ENCODE measurements at regions not wholly inside any gene's neighbourhood (a gene's known extent, or its start where the extent isn't known, plus 50 kb on each side); places are given as distances from the start of the nearest gene placed in this dataset.

GRCh38 chr20:4095639-4096038 is 53.0 kb upstream of the SMOX start:
- no peak for DNase-seq
- Histone ChIP-seq H3K27me3 (ENCODE audit: low read depth) (no peaks in the 10 kb centered on the region), H3K36me3 (no peaks in the 10 kb centered on the region), H3K4me3 (no peak overlapping the region), H3K4me1 (peaks cover 6% of the 10 kb centered on the region), H3K27ac (replicated peaks) (no peak overlapping the region), H3K9me3 (replicated peaks) (peaks cover 7% of the 10 kb centered on the region)
- intact Hi-C loops (cut with micrococcal nuclease), result no loop called here
- TF ChIP-seq, protein P1, sequence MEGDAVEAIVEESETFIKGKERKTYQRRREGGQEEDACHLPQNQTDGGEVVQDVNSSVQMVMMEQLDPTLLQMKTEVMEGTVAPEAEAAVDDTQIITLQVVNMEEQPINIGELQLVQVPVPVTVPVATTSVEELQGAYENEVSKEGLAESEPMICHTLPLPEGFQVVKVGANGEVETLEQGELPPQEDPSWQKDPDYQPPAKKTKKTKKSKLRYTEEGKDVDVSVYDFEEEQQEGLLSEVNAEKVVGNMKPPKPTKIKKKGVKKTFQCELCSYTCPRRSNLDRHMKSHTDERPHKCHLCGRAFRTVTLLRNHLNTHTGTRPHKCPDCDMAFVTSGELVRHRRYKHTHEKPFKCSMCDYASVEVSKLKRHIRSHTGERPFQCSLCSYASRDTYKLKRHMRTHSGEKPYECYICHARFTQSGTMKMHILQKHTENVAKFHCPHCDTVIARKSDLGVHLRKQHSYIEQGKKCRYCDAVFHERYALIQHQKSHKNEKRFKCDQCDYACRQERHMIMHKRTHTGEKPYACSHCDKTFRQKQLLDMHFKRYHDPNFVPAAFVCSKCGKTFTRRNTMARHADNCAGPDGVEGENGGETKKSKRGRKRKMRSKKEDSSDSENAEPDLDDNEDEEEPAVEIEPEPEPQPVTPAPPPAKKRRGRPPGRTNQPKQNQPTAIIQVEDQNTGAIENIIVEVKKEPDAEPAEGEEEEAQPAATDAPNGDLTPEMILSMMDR (IDR thresholded peaks at IDR 0.05; ENCODE audit: borderline replicate concordance), result no peak

- intact Hi-C loops (cut with micrococcal nuclease), result no loop called here
- Histone ChIP-seq H3K4me1 (peaks cover 6% of the 10 kb centered on the region), H3K27me3 (ENCODE audit: low read depth) (no peaks in the 10 kb centered on the region), H3K9me3 (replicated peaks) (peaks cover 7% of the 10 kb centered on the region), H3K4me3 (no peak overlapping the region), H3K27ac (replicated peaks) (peak overlapping the region; percentile 40), H3K36me3 (no peaks in the 10 kb centered on the region)
- peak; percentile 63 for DNase-seq
- TF ChIP-seq, protein P1 (IDR thresholded peaks at IDR 0.05; ENCODE audit: borderline replicate concordance), result peak; percentile 76
These were observed 56.8 kb upstream of the SMOX start for GRCh38 chr20:4091490-4092479.

DNA sequence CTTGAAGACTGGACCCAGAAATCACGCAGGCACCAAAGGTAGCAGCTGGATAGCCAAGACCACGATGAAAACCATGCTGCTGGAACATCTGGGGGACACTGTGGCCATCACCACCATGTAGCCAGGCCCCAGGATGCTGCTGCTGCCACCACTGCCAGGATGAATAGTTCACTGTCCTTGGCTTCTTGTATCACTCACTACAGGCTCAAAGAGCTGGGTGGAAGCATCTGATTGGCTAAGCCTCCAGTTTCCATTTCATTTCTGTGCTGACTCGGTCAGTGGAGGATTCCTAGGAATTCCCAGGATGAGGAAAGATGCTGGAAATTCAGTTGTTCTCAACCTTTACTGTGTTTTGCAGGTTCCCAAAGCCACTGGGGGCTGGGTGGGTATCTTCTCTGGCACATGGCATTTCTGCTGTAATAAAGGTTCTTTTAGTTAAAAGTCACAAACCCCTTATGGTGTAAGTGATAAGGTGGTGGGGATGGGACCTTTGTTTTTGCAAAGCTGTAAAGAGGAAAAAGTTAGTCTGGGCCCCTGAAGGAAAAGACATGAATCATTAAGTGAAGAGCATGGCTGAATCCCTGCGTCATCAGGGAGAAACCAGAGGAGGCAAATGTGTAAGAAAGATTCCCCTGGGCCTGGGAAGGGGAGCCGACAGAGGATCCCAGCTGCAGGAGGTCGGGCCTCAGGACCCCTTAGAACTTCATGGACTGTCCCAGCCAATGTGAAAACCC is 57.7 kb upstream of the SMOX start:
- Histone ChIP-seq H3K36me3 (no peaks in the 10 kb centered on the region), H3K9me3 (replicated peaks) (peaks cover 6% of the 10 kb centered on the region), H3K4me1 (peaks cover 6% of the 10 kb centered on the region), H3K4me3 (no peak overlapping the region), H3K27ac (replicated peaks) (peak overlapping the region; percentile 40), H3K27me3 (ENCODE audit: low read depth) (no peaks in the 10 kb centered on the region)
- intact Hi-C loops (cut with micrococcal nuclease), result no loop called here
- TF ChIP-seq, protein P1 (IDR thresholded peaks at IDR 0.05; ENCODE audit: borderline replicate concordance), result no peak
- DNase-seq, result no peak

GRCh38 chr20:4089756-4090487 is 58.7 kb upstream of the SMOX start:
- H3K27ac ChIP-seq (replicated peaks), result no peak overlapping the region
- intact Hi-C loops (cut with micrococcal nuclease), result no loop called here

More at GRCh38 chr20:4089756-4090487, 58.7 kb upstream of the SMOX start:
- H3K4me1 ChIP-seq, result peaks cover 13% of the 10 kb centered on the region
- no peak for DNase-seq
- no peaks in the 10 kb centered on the region for H3K27me3 ChIP-seq (ENCODE audit: low read depth)
- no peaks in the 10 kb centered on the region for H3K9me3 ChIP-seq (replicated peaks)
- TF ChIP-seq, protein P1 (IDR thresholded peaks at IDR 0.05; ENCODE audit: borderline replicate concordance), result no peak
- H3K4me3 ChIP-seq, result no peak overlapping the region
- no peaks in the 10 kb centered on the region for H3K36me3 ChIP-seq
